ENCODE measurements at regions not wholly inside any gene's neighbourhood (a gene's known extent, or its start where the extent isn't known, plus 50 kb on each side); places are given as distances from the start of the nearest gene placed in this dataset.
"Not testable (repeated sequence)": the region's sequence is repeated elsewhere in the genome, so short reads cannot be mapped to it uniquely, and the experiment has no call there.

DNA sequence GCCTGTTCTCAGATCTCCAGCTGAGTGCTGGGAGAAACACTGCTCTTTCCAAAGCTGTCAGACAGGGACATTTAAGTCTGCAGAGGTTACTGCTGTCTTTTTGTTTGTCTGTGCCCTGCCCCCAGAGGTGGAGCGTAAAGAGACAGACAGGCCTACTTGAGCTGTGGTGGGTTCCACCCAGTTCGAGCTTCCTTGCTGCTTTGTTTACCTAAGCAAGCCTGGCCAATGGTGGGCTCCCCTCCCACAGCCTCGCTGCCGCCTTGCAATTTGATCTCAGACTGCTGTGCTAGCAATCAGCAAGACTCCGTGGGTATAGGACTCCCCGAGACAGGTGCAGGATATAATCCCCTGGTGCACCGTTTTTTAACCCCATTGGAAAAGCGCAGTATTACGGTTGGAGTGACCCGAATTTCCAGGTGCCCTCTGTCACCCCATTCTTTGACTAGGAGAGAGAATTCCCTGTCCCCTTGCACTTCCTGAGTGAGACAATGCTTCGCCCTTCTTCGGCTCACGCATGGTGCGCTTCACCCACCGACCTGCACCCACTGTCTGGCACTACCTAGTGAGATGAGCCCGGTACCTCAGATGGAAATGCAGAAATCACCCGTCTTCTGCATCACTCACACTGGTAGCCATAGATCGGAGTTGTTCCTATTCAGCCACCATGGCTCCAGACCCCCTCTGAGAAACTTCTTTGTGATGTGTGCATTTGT, 650.3 kb upstream of the ALG10B start:
- Histone ChIP-seq H3K9me3 (replicated peaks) (no peaks in the 10 kb centered on the region), H3K4me3 (no peak overlapping the region), H3K36me3 (no peaks in the 10 kb centered on the region), H3K4me1 (no peaks in the 10 kb centered on the region), H3K27me3 (no peaks in the 10 kb centered on the region), H3K27ac (no peak overlapping the region)
- peak; percentile 12 to 20 for DNase-seq

DNA sequence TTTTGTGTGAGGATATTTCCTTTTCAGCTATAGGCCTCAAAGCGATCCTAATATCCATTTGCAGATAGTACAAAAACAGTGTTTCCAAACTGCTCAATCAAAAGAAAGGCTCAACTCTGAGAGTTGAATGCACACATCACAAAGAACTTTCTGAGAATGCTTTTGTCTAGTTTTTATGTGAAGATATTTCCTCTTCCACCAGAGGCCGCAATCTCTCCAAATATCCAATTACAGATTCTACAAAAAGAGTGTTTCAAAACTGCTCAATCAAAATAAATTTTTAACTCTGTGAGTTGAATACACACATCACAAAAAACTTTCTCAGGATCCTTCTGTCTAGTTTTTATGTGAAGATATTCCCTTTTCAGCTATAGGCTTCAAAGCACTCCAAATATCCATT, 648.0 kb upstream of the ALG10B start:
- H3K9me3 ChIP-seq (replicated peaks); DNase-seq; H3K27me3 ChIP-seq; H3K4me1 ChIP-seq; H3K4me3 ChIP-seq; H3K27ac ChIP-seq; H3K36me3 ChIP-seq: not testable (repeated sequence)

DNA sequence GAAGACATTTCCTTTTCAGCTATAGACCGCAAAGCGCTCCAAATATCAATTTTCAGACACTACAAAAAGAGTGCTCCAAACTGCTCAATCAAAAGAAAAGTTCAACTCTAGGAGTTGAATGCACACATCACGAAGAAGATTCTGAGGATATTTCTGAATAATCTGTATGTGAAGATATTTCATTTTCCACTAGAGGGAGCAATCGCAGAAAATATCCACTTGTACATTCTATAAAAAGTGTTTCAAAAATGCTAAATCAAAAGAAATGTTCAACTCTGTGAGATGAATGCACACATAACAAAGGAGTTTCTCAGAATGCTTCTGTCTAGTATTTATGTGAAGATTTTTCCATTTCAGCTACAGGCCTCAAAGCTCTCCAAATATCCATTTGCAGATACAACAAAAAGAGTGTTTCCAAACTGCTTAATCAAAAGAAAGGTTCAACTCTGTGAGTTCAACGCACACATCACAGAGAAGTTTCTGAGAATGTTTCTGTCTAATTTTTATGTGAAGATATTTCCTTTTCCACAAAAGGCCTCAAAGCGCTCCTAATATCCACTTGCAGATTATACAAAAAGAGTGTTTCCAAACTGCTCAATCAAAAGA, 643.8 kb upstream of the ALG10B start:
- no peaks in the 10 kb centered on the region for H3K9me3 ChIP-seq (replicated peaks)
- peak in 1 of 2 experiments; percentile 19 for DNase-seq
- no peak overlapping the region for H3K27ac ChIP-seq
- H3K36me3 ChIP-seq: no peaks in the 10 kb centered on the region
- H3K27me3 ChIP-seq: no peaks in the 10 kb centered on the region
- no peak overlapping the region for H3K4me3 ChIP-seq
- no peaks in the 10 kb centered on the region for H3K4me1 ChIP-seq

DNA sequence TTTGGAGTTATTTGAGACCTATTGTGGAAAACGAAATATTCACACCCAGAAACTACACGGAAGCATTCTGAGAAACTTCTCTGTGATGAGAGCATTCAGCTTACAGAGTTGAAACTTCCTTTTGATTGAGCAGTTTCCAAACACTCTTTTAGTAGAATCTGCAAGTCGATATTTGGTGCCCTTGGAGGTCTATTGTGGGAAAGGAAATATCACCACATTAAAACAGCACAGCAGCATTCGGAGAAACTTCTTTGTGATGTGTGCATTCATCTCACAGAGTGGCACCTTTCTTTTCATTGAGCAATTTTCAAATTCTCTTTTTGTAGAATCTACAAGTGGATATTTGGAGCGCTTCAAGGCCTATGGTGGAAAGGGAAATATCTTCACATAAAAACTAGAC, 595.7 kb upstream of the ALG10B start:
- Histone ChIP-seq H3K36me3 (no peaks in the 10 kb centered on the region), H3K27me3 (no peaks in the 10 kb centered on the region), H3K9me3 (replicated peaks) (0 out of 2 replicates have a peak, but pooled peaks cover 3% of the 10 kb centered on the region), H3K4me1 (no peaks in the 10 kb centered on the region), H3K27ac (no peak overlapping the region), H3K4me3 (no peak overlapping the region)
- no peak for DNase-seq

DNA sequence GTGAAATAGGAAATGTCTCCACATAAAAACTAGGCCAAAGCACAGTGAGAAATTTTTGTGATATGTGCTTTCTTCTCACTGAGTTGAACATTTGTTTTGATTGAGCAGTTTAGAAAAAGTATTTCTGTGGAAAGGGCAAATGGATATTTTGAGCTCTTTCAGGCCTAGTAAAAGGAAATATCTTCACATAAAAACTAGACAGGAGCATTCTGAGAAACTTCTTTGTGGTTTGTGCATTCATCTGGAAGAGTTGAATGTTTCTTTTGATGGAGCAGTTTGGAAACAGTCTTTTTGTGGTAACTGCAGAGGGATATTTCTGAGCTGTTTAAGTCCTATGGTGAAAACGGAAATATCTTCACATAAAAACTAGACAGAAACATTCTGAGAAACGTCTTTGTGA, 582.7 kb upstream of the ALG10B start:
- no peaks in the 10 kb centered on the region for H3K36me3 ChIP-seq
- no peaks in the 10 kb centered on the region for H3K9me3 ChIP-seq (replicated peaks)
- no peak overlapping the region for H3K4me3 ChIP-seq
- H3K4me1 ChIP-seq: no peaks in the 10 kb centered on the region; the same call in 1 of the 2 replicates
- no peak overlapping the region for H3K27ac ChIP-seq
- no peaks in the 10 kb centered on the region for H3K27me3 ChIP-seq
- DNase-seq: no peak
